GM03348 (cell line): ENCODE measurements at regions not wholly inside any gene's neighbourhood (a gene's known extent, or its start where the extent isn't known, plus 50 kb on each side); places are given as distances from the start of the nearest gene placed in this dataset.

Source experiments
- DNase-seq: peaks from one replicate; pipeline ENCODE4 v3.0.0; 2012; ENCODE audit warnings: low spot score

GRCh38 chr2:221831051-221831450 is 258.9 kb upstream of the EPHA4 start:
- no peak for DNase-seq

GRCh38 chr2:221822416-221822815 is 250.3 kb upstream of the EPHA4 start:
- peak; percentile 8 for DNase-seq

GRCh38 chr2:221818616-221819320 is 246.7 kb upstream of the EPHA4 start:
- DNase-seq: no peak

GRCh38 chr2:221817878-221818277 is 245.8 kb upstream of the EPHA4 start:
- DNase-seq: no peak

GRCh38 chr2:221817052-221817451 is 244.9 kb upstream of the EPHA4 start:
- no peak for DNase-seq

- DNase-seq: no peak
These were observed 244.5 kb upstream of the EPHA4 start for GRCh38 chr2:221816566-221816965.

- no peak for DNase-seq
These were observed 238.5 kb upstream of the EPHA4 start for GRCh38 chr2:221810650-221811049.

GRCh38 chr2:221810245-221810644 is 238.1 kb upstream of the EPHA4 start:
- DNase-seq: no peak

- DNase-seq: no peak
These were observed 236.4 kb upstream of the EPHA4 start for GRCh38 chr2:221808488-221808887.

GRCh38 chr2:221807706-221808105 is 235.6 kb upstream of the EPHA4 start:
- DNase-seq: no peak

- no peak for DNase-seq
These were observed 230.0 kb upstream of the EPHA4 start for GRCh38 chr2:221802089-221802488.

GRCh38 chr2:221792971-221793521 is 220.9 kb upstream of the EPHA4 start:
- DNase-seq: no peak

- no peak for DNase-seq
These were observed 219.7 kb upstream of the EPHA4 start for GRCh38 chr2:221791844-221792243.

GRCh38 chr2:221787561-221787960 is 215.5 kb upstream of the EPHA4 start:
- no peak for DNase-seq

- DNase-seq: no peak
These were observed 214.3 kb upstream of the EPHA4 start for GRCh38 chr2:221786297-221786926.

- peak; percentile 5 for DNase-seq
These were observed 208.2 kb upstream of the EPHA4 start for GRCh38 chr2:221780281-221780688.

GRCh38 chr2:221779614-221780067 is 207.5 kb upstream of the EPHA4 start:
- peak; percentile 44 for DNase-seq

- DNase-seq: no peak
These were observed 205.9 kb upstream of the EPHA4 start for GRCh38 chr2:221778025-221778424.

GRCh38 chr2:221777119-221777518 is 205.0 kb upstream of the EPHA4 start:
- DNase-seq: no peak

GRCh38 chr2:221775096-221775495 is 203.0 kb upstream of the EPHA4 start:
- no peak for DNase-seq

- DNase-seq: no peak
These were observed 202.0 kb upstream of the EPHA4 start for GRCh38 chr2:221774136-221774535.

GRCh38 chr2:221771297-221771696 is 199.2 kb upstream of the EPHA4 start:
- no peak for DNase-seq
